PC-3 (cell line): ENCODE measurements at regions not wholly inside any gene's neighbourhood (a gene's known extent, or its start where the extent isn't known, plus 50 kb on each side); places are given as distances from the start of the nearest gene placed in this dataset.

Experiments
- CTCF ChIP-seq: fragments of 300-600 bp; sonication (generic); conservative IDR thresholded peaks from 2 replicates; pipeline ENCODE4 v1.5.1; 2017; ENCODE audit warnings: antibody characterized with exemption, low read depth, mild to moderate bottlenecking, low read length
- EZH2 ChIP-seq: fragments of 300-600 bp; sonication (generic); IDR thresholded peaks from one replicate; pipeline ENCODE4 v1.6.1; 2017; ENCODE audit warnings: antibody characterized with exemption, mild to moderate bottlenecking, low read length; ENCODE audit not compliant: unreplicated experiment
- EZH2phosphoT487 ChIP-seq: fragments of 300-600 bp; sonication (generic); IDR thresholded peaks from 2 replicates; pipeline ENCODE4 v1.6.1; 2018; ENCODE audit warnings: mild to moderate bottlenecking, antibody characterized with exemption, low read length, borderline replicate concordance

GRCh38 chr1:81111818-81112217, 688.9 kb upstream of the ADGRL2 start:
- no peak for TF ChIP-seq CTCF
- no peak for TF ChIP-seq EZH2
- TF ChIP-seq EZH2phosphoT487 = no peak
